ENCODE measurements at regions not wholly inside any gene's neighbourhood (a gene's known extent, or its start where the extent isn't known, plus 50 kb on each side); places are given as distances from the start of the nearest gene placed in this dataset.

DNA sequence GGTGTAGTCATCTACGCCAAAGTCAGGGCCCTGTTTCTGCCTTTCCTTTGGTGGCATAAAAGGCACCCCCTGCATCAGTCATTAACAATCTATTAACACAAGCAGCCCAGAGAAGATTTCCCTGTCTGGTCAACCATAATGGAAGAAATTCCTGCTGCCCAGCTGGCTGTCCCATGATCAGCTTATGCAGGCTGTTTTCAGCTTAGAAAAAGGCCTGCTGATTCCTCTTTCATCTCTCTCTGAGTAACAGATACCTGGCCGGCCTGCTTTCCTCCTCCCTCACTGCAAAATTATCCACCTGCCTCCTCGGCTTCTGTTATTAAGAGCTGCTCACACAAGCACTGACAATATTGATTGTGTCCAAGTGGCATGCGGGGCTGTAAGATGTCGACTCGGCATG is 70.3 kb upstream of the MMP2 start:
- Mint-ChIP-seq H3K4me3 (no peak overlapping the region), H3K4me1 (peaks cover 2% of the 10 kb centered on the region), H3K9me3 (no peaks in the 10 kb centered on the region), H3K27ac (no peak overlapping the region), H3K36me3 (ENCODE audit: low read depth) (no peaks in the 10 kb centered on the region), H3K27me3 (ENCODE audit: insufficient read depth) (peaks cover 6% of the 10 kb centered on the region)
- Histone ChIP-seq H3K27me3 (ENCODE audit: control insufficient read depth, insufficient read depth, low read length, poor library complexity, severe bottlenecking) (peaks cover 6% of the 10 kb centered on the region), H3K4me3 (ENCODE audit: low read length) (no peak overlapping the region), H3K9me3 (ENCODE audit: control insufficient read depth, low read length) (no peaks in the 10 kb centered on the region), H3K4me1 (ENCODE audit: control insufficient read depth, insufficient read depth, low read length) (no peaks in the 10 kb centered on the region), H3K36me3 (ENCODE audit: control insufficient read depth, insufficient read depth, low read length) (no peaks in the 10 kb centered on the region), H3K27ac (ENCODE audit: low read depth, low read length) (no peak overlapping the region), H3K9ac (ENCODE audit: extremely low read depth, low read length, poor library complexity, severe bottlenecking) (no peak overlapping the region)
- WGBS, 2 experiments (ENCODE audit: insufficient coverage in 1 of 2, insufficient read length in 1 of 2), result 70 to 84% methylated on average over 2 to 6 of the region's 6 CpGs
- DNase-seq, result peak; percentile 52
- TF ChIP-seq, protein P1, sequence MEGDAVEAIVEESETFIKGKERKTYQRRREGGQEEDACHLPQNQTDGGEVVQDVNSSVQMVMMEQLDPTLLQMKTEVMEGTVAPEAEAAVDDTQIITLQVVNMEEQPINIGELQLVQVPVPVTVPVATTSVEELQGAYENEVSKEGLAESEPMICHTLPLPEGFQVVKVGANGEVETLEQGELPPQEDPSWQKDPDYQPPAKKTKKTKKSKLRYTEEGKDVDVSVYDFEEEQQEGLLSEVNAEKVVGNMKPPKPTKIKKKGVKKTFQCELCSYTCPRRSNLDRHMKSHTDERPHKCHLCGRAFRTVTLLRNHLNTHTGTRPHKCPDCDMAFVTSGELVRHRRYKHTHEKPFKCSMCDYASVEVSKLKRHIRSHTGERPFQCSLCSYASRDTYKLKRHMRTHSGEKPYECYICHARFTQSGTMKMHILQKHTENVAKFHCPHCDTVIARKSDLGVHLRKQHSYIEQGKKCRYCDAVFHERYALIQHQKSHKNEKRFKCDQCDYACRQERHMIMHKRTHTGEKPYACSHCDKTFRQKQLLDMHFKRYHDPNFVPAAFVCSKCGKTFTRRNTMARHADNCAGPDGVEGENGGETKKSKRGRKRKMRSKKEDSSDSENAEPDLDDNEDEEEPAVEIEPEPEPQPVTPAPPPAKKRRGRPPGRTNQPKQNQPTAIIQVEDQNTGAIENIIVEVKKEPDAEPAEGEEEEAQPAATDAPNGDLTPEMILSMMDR (conservative IDR thresholded peaks at IDR 0.05), result no peak

DNA sequence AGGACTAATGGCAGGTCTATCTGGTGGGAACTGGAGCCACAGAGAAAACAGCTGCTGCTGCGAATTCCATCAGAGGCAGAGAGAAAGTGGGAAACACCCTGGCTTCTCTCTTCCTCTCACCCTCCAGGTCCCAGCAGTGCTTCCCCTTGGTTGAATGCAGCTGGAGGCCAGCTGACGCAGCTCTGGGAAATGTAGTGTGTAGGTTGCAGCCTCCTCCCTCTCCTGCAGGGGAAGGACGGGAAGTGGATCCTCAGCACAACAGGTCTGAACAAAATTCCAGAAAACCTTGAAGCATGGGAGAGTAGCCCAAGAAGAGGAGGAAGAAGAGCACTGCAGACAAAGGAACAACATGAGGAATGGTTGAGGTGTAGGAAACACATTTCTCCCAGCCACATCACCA is 67.8 kb upstream of the MMP2 start:
- Histone ChIP-seq H3K9me3 (ENCODE audit: control insufficient read depth, low read length) (no peaks in the 10 kb centered on the region), H3K4me1 (ENCODE audit: control insufficient read depth, insufficient read depth, low read length) (no peaks in the 10 kb centered on the region), H3K9ac (ENCODE audit: extremely low read depth, low read length, poor library complexity, severe bottlenecking) (no peak overlapping the region), H3K27ac (ENCODE audit: low read depth, low read length) (no peak overlapping the region), H3K27me3 (ENCODE audit: control insufficient read depth, insufficient read depth, low read length, poor library complexity, severe bottlenecking) (peaks cover 19% of the 10 kb centered on the region), H3K36me3 (ENCODE audit: control insufficient read depth, insufficient read depth, low read length) (no peaks in the 10 kb centered on the region), H3K4me3 (ENCODE audit: low read length) (no peak overlapping the region)
- Mint-ChIP-seq H3K4me1 (peaks cover 2% of the 10 kb centered on the region), H3K9me3 (no peaks in the 10 kb centered on the region), H3K4me3 (no peak overlapping the region), H3K36me3 (ENCODE audit: low read depth) (no peaks in the 10 kb centered on the region), H3K27ac (no peak overlapping the region), H3K27me3 (ENCODE audit: insufficient read depth) (peaks cover 14% of the 10 kb centered on the region)
- TF ChIP-seq, protein P1 (conservative IDR thresholded peaks at IDR 0.05), result peak; percentile 19
- WGBS, 2 experiments (ENCODE audit: insufficient coverage in 1 of 2, insufficient read length in 1 of 2), result 82% methylated on average over 3 of the region's 3 CpGs; no CpG with 5 or more reads in 1 of the 2 experiments
- peak; percentile 50 for DNase-seq

DNA sequence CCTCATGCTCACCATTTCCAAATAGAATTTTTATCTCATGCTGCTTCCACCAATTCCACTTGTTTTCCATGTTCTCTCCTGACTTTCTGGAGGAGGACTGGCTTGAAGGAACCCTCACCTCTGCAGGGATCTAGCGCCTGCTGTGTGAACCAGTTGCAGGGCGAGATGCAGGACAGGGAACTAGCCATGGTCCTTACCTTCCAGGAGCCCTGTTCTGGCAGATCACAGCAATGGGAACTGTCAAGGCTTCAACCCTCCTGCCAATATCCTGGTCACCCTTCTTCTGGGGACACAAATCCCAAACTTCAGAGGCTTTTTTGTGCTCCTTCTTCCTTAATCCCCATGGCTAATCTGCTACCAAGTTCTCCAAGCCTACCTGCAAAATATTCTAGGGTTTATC is 60.4 kb upstream of the MMP2 start:
- Mint-ChIP-seq H3K4me3 (no peak overlapping the region), H3K27me3 (ENCODE audit: insufficient read depth) (peaks cover 28% of the 10 kb centered on the region), H3K9me3 (no peaks in the 10 kb centered on the region), H3K4me1 (no peaks in the 10 kb centered on the region), H3K27ac (no peak overlapping the region), H3K36me3 (ENCODE audit: low read depth) (no peaks in the 10 kb centered on the region)
- H3K36me3 ChIP-seq (ENCODE audit: control insufficient read depth, insufficient read depth, low read length), result no peaks in the 10 kb centered on the region
- H3K9ac ChIP-seq (ENCODE audit: extremely low read depth, low read length, poor library complexity, severe bottlenecking), result no peak overlapping the region
- H3K4me1 ChIP-seq (ENCODE audit: control insufficient read depth, insufficient read depth, low read length), result no peaks in the 10 kb centered on the region
- no peak overlapping the region for H3K27ac ChIP-seq (ENCODE audit: low read depth, low read length)
- DNase-seq, result peak; percentile 81
- 27 to 29% methylated on average over 2 of the region's 2 CpGs for WGBS, 2 experiments (ENCODE audit: insufficient coverage in 1 of 2, insufficient read length in 1 of 2)
- TF ChIP-seq, protein P1 (conservative IDR thresholded peaks at IDR 0.05), result no peak
- no peaks in the 10 kb centered on the region for H3K9me3 ChIP-seq (ENCODE audit: control insufficient read depth, low read length)
- no peak overlapping the region for H3K4me3 ChIP-seq (ENCODE audit: low read length)
- peaks cover 28% of the 10 kb centered on the region for H3K27me3 ChIP-seq (ENCODE audit: control insufficient read depth, insufficient read depth, low read length, poor library complexity, severe bottlenecking)

Measured in endodermal cell (in vitro differentiated cells).